ENCODE measurements at regions not wholly inside any gene's neighbourhood (a gene's known extent, or its start where the extent isn't known, plus 50 kb on each side); places are given as distances from the start of the nearest gene placed in this dataset.

DNA sequence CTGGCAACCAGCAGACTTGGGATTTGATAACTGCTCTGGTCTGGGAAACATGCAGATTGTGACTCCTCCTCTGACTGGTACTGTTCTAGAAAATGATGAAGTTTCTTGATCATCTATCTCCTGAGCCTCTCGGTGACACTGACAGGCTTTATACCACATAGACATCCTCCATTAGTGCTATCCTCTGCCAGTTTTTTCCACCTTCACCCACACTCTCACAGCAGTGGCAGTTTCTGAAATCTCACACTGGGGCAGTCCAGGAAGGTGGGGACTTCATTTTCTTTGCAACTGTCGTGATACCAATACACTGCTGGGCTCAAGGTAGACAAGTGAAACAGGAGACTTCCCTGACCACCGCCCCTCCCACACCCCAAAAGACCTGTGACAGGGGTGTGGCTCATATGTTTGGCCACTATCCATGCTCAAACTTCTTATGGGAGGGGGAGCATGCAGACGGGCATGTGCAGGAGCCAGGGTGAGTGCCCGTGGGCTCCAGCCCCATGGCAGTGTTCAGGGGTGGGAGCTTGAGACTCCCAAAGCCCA is 66.3 kb upstream of the RMDN2 start:
- intact Hi-C loops (cut with micrococcal nuclease) = no loop called here
- TF ChIP-seq FOSL1 (IDR thresholded peaks at IDR 0.05; ENCODE audit: low read depth) = no peak
- TF ChIP-seq, protein P1, sequence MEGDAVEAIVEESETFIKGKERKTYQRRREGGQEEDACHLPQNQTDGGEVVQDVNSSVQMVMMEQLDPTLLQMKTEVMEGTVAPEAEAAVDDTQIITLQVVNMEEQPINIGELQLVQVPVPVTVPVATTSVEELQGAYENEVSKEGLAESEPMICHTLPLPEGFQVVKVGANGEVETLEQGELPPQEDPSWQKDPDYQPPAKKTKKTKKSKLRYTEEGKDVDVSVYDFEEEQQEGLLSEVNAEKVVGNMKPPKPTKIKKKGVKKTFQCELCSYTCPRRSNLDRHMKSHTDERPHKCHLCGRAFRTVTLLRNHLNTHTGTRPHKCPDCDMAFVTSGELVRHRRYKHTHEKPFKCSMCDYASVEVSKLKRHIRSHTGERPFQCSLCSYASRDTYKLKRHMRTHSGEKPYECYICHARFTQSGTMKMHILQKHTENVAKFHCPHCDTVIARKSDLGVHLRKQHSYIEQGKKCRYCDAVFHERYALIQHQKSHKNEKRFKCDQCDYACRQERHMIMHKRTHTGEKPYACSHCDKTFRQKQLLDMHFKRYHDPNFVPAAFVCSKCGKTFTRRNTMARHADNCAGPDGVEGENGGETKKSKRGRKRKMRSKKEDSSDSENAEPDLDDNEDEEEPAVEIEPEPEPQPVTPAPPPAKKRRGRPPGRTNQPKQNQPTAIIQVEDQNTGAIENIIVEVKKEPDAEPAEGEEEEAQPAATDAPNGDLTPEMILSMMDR (IDR thresholded peaks at IDR 0.05 in 2 of 3, conservative IDR thresholded peaks at IDR 0.05 in 1 of 3; ENCODE audit: borderline replicate concordance in 1 of 3, insufficient read depth in 1 of 3, low read depth in 2 of 3, low read length in 2 of 3) = no peak
- TF ChIP-seq YY1 (IDR thresholded peaks at IDR 0.05; ENCODE audit: extremely low read depth, insufficient replicate concordance, low read depth, low read length) = no peak
- TF ChIP-seq, protein P2, sequence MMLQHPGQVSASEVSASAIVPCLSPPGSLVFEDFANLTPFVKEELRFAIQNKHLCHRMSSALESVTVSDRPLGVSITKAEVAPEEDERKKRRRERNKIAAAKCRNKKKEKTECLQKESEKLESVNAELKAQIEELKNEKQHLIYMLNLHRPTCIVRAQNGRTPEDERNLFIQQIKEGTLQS (IDR thresholded peaks at IDR 0.05) = no peak
- no peak for TF ChIP-seq SP1 (IDR thresholded peaks at IDR 0.05; ENCODE audit: low read depth)
- TF ChIP-seq, protein P3, sequence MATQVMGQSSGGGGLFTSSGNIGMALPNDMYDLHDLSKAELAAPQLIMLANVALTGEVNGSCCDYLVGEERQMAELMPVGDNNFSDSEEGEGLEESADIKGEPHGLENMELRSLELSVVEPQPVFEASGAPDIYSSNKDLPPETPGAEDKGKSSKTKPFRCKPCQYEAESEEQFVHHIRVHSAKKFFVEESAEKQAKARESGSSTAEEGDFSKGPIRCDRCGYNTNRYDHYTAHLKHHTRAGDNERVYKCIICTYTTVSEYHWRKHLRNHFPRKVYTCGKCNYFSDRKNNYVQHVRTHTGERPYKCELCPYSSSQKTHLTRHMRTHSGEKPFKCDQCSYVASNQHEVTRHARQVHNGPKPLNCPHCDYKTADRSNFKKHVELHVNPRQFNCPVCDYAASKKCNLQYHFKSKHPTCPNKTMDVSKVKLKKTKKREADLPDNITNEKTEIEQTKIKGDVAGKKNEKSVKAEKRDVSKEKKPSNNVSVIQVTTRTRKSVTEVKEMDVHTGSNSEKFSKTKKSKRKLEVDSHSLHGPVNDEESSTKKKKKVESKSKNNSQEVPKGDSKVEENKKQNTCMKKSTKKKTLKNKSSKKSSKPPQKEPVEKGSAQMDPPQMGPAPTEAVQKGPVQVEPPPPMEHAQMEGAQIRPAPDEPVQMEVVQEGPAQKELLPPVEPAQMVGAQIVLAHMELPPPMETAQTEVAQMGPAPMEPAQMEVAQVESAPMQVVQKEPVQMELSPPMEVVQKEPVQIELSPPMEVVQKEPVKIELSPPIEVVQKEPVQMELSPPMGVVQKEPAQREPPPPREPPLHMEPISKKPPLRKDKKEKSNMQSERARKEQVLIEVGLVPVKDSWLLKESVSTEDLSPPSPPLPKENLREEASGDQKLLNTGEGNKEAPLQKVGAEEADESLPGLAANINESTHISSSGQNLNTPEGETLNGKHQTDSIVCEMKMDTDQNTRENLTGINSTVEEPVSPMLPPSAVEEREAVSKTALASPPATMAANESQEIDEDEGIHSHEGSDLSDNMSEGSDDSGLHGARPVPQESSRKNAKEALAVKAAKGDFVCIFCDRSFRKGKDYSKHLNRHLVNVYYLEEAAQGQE (IDR thresholded peaks at IDR 0.05; ENCODE audit: low read depth) = no peak
- TF ChIP-seq CBX3 (IDR thresholded peaks at IDR 0.05; ENCODE audit: low read depth) = no peak
- TF ChIP-seq, protein P4, sequence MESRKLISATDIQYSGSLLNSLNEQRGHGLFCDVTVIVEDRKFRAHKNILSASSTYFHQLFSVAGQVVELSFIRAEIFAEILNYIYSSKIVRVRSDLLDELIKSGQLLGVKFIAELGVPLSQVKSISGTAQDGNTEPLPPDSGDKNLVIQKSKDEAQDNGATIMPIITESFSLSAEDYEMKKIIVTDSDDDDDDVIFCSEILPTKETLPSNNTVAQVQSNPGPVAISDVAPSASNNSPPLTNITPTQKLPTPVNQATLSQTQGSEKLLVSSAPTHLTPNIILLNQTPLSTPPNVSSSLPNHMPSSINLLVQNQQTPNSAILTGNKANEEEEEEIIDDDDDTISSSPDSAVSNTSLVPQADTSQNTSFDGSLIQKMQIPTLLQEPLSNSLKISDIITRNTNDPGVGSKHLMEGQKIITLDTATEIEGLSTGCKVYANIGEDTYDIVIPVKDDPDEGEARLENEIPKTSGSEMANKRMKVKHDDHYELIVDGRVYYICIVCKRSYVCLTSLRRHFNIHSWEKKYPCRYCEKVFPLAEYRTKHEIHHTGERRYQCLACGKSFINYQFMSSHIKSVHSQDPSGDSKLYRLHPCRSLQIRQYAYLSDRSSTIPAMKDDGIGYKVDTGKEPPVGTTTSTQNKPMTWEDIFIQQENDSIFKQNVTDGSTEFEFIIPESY (IDR thresholded peaks at IDR 0.05; ENCODE audit: extremely low read depth, insufficient replicate concordance, low read length) = no peak
- TF ChIP-seq ZNF274 (IDR thresholded peaks at IDR 0.05; ENCODE audit: low read depth, low read length) = no peak
- TF ChIP-seq EGR1 (IDR thresholded peaks at IDR 0.05; ENCODE audit: low read depth) = no peak
- TF ChIP-seq POLR2A (IDR thresholded peaks at IDR 0.05; ENCODE audit: borderline replicate concordance, extremely low read depth, insufficient read depth, insufficient read length) = no peak
- no peak for TF ChIP-seq JUND (IDR thresholded peaks at IDR 0.05)
- TF ChIP-seq SRF (IDR thresholded peaks at IDR 0.05; ENCODE audit: low read depth) = no peak
- TF ChIP-seq, protein P5, sequence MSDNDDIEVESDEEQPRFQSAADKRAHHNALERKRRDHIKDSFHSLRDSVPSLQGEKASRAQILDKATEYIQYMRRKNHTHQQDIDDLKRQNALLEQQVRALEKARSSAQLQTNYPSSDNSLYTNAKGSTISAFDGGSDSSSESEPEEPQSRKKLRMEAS (IDR thresholded peaks at IDR 0.05) = no peak
- no peak for TF ChIP-seq TCF7L2 (IDR thresholded peaks at IDR 0.05; ENCODE audit: borderline replicate concordance, extremely low read depth, insufficient read depth, insufficient read length)
- H3K9me3 ChIP-seq (ENCODE audit: control insufficient read depth in 1 of 2, insufficient read depth in 1 of 2, low read depth in 1 of 2, low read length in 2 of 2) = no peaks in the 10 kb centered on the region
- BruUV-seq (replicated peaks) = no TSS peak
- POLR2A ChIA-PET = no interaction called here
- CTCF ChIA-PET = no interaction called here
- H2AFZ ChIP-seq (ENCODE audit: low read depth, low read length, poor library complexity, severe bottlenecking) = no peak overlapping the region
- DNase-seq (ENCODE audit: low read depth, low spot score) (no peak), ATAC-seq (no peak)
- no peak overlapping the region for H3K27ac ChIP-seq (ENCODE audit: low read depth, low read length)
- H3K36me3 ChIP-seq (ENCODE audit: control insufficient read depth in 1 of 2, insufficient read depth in 2 of 2, low read length in 2 of 2) = no peaks in the 10 kb centered on the region
- no peak overlapping the region for H3K9ac ChIP-seq (ENCODE audit: low read length)
- H3K4me1 ChIP-seq (ENCODE audit: control insufficient read depth in 1 of 2, insufficient read depth in 2 of 2, low read length in 2 of 2) = no peaks in the 10 kb centered on the region
- H3K27me3 ChIP-seq (ENCODE audit: insufficient read depth, low read length) = no peaks in the 10 kb centered on the region
- no peak overlapping the region for H3K4me3 ChIP-seq (replicated peaks in 1 of 2; ENCODE audit: low read depth in 1 of 2, low read length in 2 of 2)
- no peaks in the 10 kb centered on the region for H4K20me1 ChIP-seq (ENCODE audit: insufficient read depth)
- RAD21 ChIA-PET (ENCODE audit: low non-redundant PET in 1 of 2, low total read pairs in 2 of 2, uncharacterized antibody in 2 of 2, unreplicated experiment in 2 of 2) = no interaction called here
- H3K4me2 ChIP-seq (ENCODE audit: low read length) = no peak overlapping the region
- H3K79me2 ChIP-seq (ENCODE audit: insufficient read depth, low read length) = no peaks in the 10 kb centered on the region
- H3K9me2 ChIP-seq (ENCODE audit: insufficient read depth) = no peaks in the 10 kb centered on the region

Measured in HCT116 (cell line).